GM18870 (cell line): ENCODE measurements at regions not wholly inside any gene's neighbourhood (a gene's known extent, or its start where the extent isn't known, plus 50 kb on each side); places are given as distances from the start of the nearest gene placed in this dataset.
"Not testable (repeated sequence)": the region's sequence is repeated elsewhere in the genome, so short reads cannot be mapped to it uniquely, and the experiment has no call there.

Experiments used
- ATAC-seq: cut with Tn5 transposase; IDR thresholded peaks from one replicate; pipeline ENCODE4 v1.9.1; 2021; ENCODE audit warnings: moderate library complexity; ENCODE audit not compliant: unreplicated experiment

GRCh38 chr15:26261966-26262365, 398.8 kb upstream of the ATP10A start:
- no peak for ATAC-seq

- no peak for ATAC-seq
Measured at GRCh38 chr15:26261413-26261812, 398.3 kb upstream of the ATP10A start.

- ATAC-seq, result no peak
Measured at GRCh38 chr15:26260517-26261133, 397.5 kb upstream of the ATP10A start.

GRCh38 chr15:26259581-26259980, 396.5 kb upstream of the ATP10A start:
- ATAC-seq, result no peak

GRCh38 chr15:26244782-26245181, 381.7 kb upstream of the ATP10A start:
- not testable (repeated sequence) for ATAC-seq

GRCh38 chr15:26243382-26243781, 380.3 kb upstream of the ATP10A start:
- ATAC-seq, result no peak

GRCh38 chr15:26242565-26243071, 379.5 kb upstream of the ATP10A start:
- no peak for ATAC-seq

GRCh38 chr15:26235864-26236263, 372.7 kb upstream of the ATP10A start:
- ATAC-seq, result no peak

GRCh38 chr15:26234976-26235767, 372.0 kb upstream of the ATP10A start:
- ATAC-seq, result no peak

- ATAC-seq, result no peak
Measured at GRCh38 chr15:26232691-26233090, 369.6 kb upstream of the ATP10A start.

- no peak for ATAC-seq
Measured at GRCh38 chr15:26231096-26231495, 368.0 kb upstream of the ATP10A start.

- no peak for ATAC-seq
Measured at GRCh38 chr15:26224266-26224665, 361.1 kb upstream of the ATP10A start.

- ATAC-seq, result no peak
Measured at GRCh38 chr15:26223720-26224119, 360.6 kb upstream of the ATP10A start.

GRCh38 chr15:26222781-26223180, 359.7 kb upstream of the ATP10A start:
- no peak for ATAC-seq

- ATAC-seq, result not testable (repeated sequence)
Measured at GRCh38 chr15:26217043-26217442, 353.9 kb upstream of the ATP10A start.

GRCh38 chr15:26214290-26214689, 351.2 kb upstream of the ATP10A start:
- no peak for ATAC-seq

- ATAC-seq, result no peak
Measured at GRCh38 chr15:26213427-26213826, 350.3 kb upstream of the ATP10A start.

GRCh38 chr15:26212109-26212508, 349.0 kb upstream of the ATP10A start:
- ATAC-seq, result no peak

GRCh38 chr15:26210980-26211379, 347.9 kb upstream of the ATP10A start:
- no peak for ATAC-seq

GRCh38 chr15:26201177-26201858, 338.2 kb upstream of the ATP10A start:
- ATAC-seq, result no peak

GRCh38 chr15:26200427-26200826, 337.3 kb upstream of the ATP10A start:
- ATAC-seq, result no peak

- no peak for ATAC-seq
Measured at GRCh38 chr15:26197719-26198118, 334.6 kb upstream of the ATP10A start.
